Muscle of back (tissue), 3 donors: ENCODE measurements at regions not wholly inside any gene's neighbourhood (a gene's known extent, or its start where the extent isn't known, plus 50 kb on each side); places are given as distances from the start of the nearest gene placed in this dataset.
"Not testable (repeated sequence)": the region's sequence is repeated elsewhere in the genome, so short reads cannot be mapped to it uniquely, and the experiment has no call there.

Source experiments
- DNase-seq, 3 donors: peaks; one replicate each; pipeline versions ENCODE4 v3.0.0 to v3.0.0-alpha.2; 2013

DNA sequence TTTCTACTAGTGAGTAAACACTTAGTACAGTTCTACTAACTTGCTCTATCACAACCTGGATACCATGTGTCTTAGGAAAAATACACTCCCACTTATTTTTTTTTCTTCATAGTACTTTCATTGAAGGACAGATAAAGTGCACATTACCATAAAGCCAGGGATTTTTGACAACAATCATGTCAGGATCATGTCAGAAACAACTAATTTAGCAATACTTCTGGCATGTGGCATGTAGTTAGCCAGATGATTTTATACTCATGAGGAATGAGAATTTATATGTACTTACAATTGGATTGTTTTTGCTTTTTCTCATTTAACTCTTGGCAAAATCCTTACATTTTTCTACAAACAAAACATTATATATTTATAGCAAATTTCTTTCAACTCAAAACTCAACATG is 630.7 kb upstream of the GRM3 start:
- peak in 2 of 3 donors; percentile 4 to 49 for DNase-seq

DNA sequence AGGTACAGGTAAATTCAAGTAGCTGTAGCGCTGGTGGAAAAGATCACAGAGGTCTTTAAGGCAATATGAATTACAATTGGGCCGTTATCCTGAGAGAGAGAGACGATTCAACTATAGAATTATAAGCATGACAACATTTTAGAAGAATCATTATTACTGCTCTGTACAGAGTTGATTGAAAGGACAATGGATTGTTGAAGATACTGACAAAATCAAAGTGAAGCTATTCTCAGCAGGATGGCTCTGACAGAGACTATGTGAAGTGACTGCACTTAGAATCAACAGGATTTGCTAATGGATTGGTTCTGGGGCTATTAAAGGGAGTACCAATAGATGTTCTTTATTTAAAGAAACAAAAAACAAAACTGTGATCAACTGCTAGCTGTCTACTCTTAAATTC is 634.8 kb upstream of the GRM3 start:
- no peak for DNase-seq

DNA sequence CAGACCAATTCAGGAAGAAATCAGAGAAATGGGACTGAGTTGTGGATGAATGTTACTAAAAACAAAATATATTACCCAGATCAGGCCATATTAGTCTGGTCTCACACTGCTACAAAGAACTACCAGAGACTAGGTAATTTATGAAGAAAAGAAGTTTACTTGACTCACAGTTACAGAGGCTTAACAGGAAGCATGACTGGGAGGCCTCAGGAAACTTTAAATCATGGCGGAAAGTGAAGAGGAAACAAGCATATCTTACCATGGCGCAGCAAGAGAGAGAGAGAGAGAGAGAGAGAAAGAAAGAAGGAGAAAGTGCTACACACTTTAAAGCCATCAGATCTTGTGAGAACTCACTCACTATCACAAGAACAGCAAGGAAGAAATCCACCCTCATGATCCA is 636.8 kb upstream of the GRM3 start:
- DNase-seq, result no peak

- no peak for DNase-seq
Observed at GRCh38 chr7:86002858-86003257, 640.9 kb upstream of the GRM3 start.

GRCh38 chr7:85997515-85997914 is 646.2 kb upstream of the GRM3 start:
- DNase-seq, result no peak

DNA sequence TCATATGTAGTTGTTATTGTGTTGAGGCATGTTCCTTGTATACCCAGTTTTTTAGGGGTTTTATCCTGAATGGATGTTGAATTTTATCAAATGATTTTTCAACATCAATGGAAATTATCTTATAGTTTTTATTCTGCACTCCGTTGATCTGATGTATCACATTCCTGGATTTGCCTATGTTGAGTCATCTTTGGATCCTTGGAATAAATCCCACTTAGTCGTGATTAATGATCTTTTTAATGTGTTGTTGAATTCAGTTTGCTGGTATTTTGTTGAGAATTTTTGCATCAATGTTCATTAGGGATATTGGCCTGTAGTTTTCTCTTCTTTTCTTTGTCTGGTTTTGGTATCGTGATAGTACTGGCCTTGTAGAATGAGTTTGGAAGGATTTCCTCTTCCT is 648.6 kb upstream of the GRM3 start:
- no peak for DNase-seq

DNA sequence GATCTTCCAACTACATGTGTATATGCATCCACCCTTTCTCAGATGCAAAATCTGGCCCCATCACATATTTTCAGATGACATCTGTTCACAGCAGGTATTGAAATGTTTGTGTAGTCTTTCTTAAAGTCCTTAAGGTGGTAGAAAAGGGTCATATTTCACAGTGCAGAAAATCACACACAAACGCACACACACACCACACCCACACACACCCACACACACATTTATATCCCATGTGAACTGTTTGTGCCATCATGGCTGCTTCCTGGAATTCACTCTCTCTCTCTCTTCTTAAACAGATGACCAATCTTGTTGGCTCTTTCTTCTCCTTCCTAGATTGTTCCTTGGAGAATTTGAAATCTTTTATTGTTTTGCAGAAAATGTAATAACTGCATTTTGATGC is 663.0 kb upstream of the GRM3 start:
- no peak for DNase-seq

GRCh38 chr7:85974176-85974575 is 669.5 kb upstream of the GRM3 start:
- no peak for DNase-seq

- no peak for DNase-seq
Observed at GRCh38 chr7:85972504-85973141, 671.1 kb upstream of the GRM3 start.

DNA sequence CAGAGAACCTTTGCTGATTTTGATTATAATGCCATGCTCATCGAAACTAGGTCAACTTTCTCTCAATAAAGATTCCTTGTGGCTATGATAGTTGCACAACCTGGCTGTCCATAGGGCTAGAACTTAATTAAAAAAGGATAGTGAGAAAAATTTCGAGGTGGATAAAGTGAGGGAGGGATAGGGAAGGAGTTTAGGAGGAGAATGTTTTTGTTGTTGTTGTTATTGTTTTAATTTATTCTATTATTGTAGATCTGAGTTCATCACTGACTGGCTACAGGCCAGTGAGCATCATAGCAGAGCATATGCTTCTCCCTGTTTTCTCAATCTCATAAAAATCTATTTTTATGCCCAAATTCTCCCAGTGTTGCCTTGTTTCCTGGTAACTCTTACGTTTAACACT is 688.7 kb upstream of the GRM3 start:
- DNase-seq, result no peak

DNA sequence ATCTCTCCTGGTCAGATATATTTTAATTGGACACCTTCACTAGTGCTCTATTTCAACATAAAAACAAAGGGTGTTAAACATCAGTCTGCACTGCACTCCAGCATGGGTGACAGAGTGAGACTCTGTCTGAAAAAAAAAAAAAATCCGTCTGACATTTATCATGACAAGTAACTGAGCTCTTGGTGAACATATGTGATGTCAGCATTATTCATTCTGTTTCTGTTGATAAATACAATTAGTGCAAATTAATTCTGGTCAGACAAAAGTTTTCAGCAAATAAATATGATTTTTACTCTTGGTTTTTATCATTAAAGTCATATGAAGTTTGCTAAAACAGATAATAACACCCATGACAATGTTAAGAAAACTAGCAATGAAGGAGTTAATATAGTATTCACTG is 692.8 kb upstream of the GRM3 start:
- DNase-seq, result no peak

DNA sequence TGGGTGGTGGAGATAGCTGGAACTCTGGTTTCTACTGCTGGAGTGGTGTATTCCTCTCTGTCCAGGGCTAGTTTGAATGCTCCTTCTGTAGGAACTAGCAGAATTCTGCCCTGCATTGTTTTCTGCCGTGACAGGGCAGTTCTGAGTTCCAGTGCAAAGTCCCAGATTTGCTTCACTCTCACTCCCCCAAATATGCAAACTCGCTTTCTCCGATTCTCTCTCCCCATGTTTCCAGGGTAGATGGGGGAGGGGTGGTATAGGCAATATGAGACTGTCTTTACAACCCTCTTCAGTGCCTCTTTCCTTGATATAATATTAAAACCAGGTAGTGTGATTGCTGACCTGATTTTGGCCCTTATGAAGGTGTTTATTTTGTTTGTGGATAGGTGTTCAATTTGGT is 693.3 kb upstream of the GRM3 start:
- no peak for DNase-seq

DNA sequence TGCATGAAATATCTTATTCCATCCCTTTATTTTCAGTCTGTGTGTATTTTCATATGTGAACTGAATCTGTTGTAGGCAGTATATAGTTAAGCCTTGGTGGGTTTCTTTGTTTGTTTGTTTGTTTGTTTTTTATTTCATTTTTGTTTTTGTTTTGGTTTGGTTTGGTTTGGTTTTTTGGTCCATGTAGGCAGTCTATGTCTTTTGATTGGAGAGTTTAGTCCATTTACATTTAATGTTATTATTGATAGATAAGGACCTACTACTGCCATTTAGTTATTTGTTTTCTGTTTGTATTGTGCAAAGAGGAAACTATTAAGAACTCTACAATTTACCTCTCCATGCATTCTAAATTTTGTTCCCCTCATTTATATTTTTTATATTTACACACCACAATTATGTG is 695.9 kb upstream of the GRM3 start:
- DNase-seq, result no peak

GRCh38 chr7:85940798-85941197 is 702.9 kb upstream of the GRM3 start:
- DNase-seq, result no peak

GRCh38 chr7:85931919-85932318 is 711.8 kb upstream of the GRM3 start:
- DNase-seq, result no peak

DNA sequence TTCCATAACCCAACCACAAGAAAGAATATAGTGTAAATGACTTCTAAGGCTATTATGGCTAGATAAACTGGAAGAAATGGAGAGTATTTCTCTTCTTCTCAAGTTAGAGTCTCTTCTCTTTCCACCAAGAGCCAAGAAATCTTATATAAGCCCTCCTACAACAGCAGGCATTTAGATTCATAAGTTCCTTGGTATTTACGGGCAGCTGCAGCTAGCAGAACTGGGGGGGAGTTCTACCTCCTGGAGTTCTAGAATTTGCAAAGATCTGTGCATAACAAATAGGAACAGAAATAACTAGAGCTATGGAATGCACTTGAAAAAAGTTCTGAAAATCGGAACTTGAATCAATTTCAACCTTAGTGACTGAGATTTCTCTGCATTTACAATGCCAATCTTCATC is 715.2 kb upstream of the GRM3 start:
- no peak for DNase-seq

DNA sequence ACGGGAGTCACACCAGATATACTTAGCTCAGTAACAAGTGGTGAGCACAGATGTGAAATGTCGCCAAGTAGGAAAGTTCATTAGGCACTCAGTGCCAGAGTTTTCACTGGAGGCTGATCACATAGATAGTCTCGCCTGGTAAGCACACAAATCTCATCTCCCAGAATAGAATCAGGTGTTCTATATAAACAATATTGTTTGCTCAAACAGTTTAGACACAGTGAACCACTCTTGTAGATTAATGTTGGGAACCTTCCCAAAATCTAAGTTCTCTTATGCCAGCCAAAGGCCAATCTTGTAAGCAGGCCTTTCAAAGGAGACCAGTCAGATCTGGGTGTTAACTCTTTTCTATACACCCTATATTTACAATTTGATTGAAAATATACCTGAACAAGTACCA is 716.5 kb upstream of the GRM3 start:
- DNase-seq, result peak in 1 of 3 donors; percentile 0

- DNase-seq, result no peak
Observed at GRCh38 chr7:85924062-85924461, 719.6 kb upstream of the GRM3 start.

DNA sequence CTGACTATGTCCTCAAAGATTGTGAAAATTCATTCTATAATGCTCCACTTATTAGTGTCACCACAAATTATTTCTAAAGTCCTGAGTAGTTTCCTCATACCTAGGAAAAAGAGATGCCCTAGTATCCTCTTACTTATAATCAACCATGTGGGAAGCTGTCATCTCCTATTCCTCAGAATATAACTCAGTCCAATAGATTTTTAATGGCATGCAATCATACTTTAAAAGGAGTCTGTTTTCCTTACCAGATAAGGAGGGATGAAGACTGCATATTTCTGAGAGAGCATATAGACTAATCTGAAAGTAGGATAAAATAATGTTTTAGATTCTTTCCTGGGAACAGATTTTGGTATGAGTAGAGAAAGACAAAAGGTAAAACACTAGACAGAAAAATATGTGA is 727.7 kb upstream of the GRM3 start:
- no peak for DNase-seq

DNA sequence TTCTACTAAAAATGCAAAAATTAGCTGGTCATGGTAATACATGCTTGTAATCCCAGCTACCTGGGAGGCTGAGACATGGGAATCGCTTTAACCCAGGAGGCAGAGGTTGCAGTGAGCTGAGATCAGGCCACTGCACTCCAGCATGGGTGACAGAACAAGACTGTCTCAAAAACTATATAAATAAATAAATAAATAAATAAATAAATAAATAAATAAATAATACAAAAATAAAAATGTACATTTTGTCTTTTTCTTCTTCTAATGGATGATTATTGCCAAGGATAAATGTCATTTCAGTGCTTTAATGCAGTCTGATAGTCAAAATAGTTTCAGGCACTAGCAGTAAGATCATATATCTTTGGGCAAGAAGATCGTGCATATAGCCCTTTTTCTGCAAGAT is 727.6 kb upstream of the SEMA3D start:
- DNase-seq, result no peak

- no peak for DNase-seq
Observed at GRCh38 chr7:85908051-85908450, 721.2 kb upstream of the SEMA3D start.

DNA sequence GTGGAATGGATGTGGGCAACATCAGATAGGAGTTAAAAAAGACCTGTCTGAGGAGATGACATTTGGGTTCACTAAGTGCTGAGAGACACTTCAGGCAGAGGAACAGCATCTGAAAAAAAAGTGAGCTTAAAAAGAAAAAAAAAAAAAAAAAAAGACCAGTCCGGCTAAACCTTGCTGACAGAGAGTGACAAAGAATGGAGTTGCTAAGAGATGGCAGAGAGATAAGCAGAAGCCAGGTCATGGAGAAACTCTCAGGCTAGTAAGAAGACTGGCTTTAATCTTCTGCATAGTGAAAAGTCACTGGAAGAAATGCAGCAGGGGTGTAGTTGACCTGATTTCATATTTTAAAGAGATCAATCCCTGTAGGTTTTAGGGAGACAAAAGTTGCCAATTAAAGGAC is 711.1 kb upstream of the SEMA3D start:
- DNase-seq, result no peak

DNA sequence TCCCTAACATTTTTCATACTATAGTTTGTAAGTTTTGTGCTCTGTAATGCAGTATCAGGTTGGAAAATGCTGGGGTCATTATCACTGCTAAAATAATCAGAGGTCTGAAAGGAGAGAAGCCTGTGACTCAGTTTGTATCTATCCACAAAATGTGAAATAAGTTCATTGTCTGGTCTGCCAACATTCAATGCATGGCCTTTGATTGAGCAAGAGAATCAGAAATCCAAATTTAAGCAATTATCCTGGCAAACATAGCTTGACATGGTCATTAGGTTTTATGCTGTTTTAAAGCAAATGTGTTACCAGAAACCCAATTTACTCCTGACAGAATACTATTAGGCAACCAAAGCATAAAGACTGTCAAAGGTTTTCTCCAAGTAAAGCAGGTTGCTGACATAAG is 709.7 kb upstream of the SEMA3D start:
- DNase-seq, result no peak

- DNase-seq, result no peak
Observed at GRCh38 chr7:85895835-85896234, 709.0 kb upstream of the SEMA3D start.

DNA sequence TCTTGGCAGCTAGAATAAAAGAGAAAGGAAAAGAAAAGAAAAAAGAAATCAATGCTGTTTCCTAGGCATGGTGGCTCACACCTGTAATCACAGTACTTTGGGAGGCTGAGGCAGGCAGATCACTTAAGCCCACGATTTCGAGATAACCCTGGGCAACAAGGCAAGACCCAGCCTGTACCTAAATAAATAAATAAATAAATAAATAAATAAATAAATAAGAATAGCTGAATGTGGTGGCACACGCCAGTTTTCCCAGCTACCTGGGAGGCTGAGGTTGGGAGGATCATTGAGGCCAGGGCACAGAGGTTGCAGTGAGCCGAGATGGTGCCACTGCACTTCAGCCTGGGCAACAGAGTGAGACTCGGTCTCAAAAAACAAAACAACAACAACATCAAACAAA is 705.0 kb upstream of the SEMA3D start:
- not testable (repeated sequence) for DNase-seq
